Neural cell (in vitro differentiated cells): ENCODE measurements at regions not wholly inside any gene's neighbourhood (a gene's known extent, or its start where the extent isn't known, plus 50 kb on each side); places are given as distances from the start of the nearest gene placed in this dataset.
A peak's percentile ranks its signal among the peaks of the same experiment; 100 is the strongest.

Experiments used
- H2AFZ ChIP-seq: fragments of 200-600, 300-800 bp; sonication (generic), shearing (Covaris generic); 2 replicates; pipeline ENCODE4 v1.6.0; 2014; ENCODE audit warnings: low read depth, mild to moderate bottlenecking, antibody characterized with exemption, low read length, moderate library complexity
- H3F3A ChIP-seq: fragments of 200-600 bp; shearing (Covaris generic); 2 replicates; pipeline ENCODE4 v1.6.1; 2016; ENCODE audit warnings: mild to moderate bottlenecking, moderate library complexity, mixed read lengths, antibody characterized with exemption, low read length; ENCODE audit not compliant: insufficient read depth, poor library complexity, severe bottlenecking
- H3K27ac ChIP-seq: fragments of 200-600, 300-800 bp; sonication (generic), shearing (Covaris generic); 2 replicates; pipeline ENCODE4 v1.5.1; 2014; ENCODE audit warnings: mild to moderate bottlenecking, low read length, moderate library complexity
- H3K27me3 ChIP-seq: fragments of 300-800, 200-600 bp; sonication (generic), shearing (Covaris generic); 2 replicates; pipeline ENCODE4 v1.6.0; 2014; ENCODE audit warnings: mild to moderate bottlenecking, low read depth, low read length, moderate library complexity; ENCODE audit not compliant: insufficient read depth
- H3K36me3 ChIP-seq: fragments of 300-800, 200-600 bp; sonication (generic), shearing (Covaris generic); 2 replicates; pipeline ENCODE4 v1.5.1; 2014; ENCODE audit warnings: mild to moderate bottlenecking, antibody characterized with exemption, low read length, moderate library complexity; ENCODE audit not compliant: insufficient read depth
- H3K4me2 ChIP-seq: fragments of 300-800, 200-600 bp; sonication (generic), shearing (Covaris generic); 2 replicates; pipeline ENCODE4 v1.6.0; 2014; ENCODE audit warnings: mild to moderate bottlenecking, low read length
- H3K4me3 ChIP-seq: fragments of 300-800, 200-600 bp; sonication (generic), shearing (Covaris generic); 2 replicates; pipeline ENCODE4 v1.5.1; 2014; ENCODE audit warnings: mild to moderate bottlenecking, low read length, moderate library complexity
- H3K79me2 ChIP-seq: fragments of 200-600 bp; shearing (Covaris generic); replicated peaks from 2 replicates; pipeline ENCODE4 v1.6.0; 2014; ENCODE audit warnings: mild to moderate bottlenecking, low read length, moderate library complexity; ENCODE audit not compliant: insufficient read depth
- H3K9ac ChIP-seq: fragments of 300-800, 200-600 bp; sonication (generic), shearing (Covaris generic); 2 replicates; pipeline ENCODE4 v1.6.1; 2016; ENCODE audit warnings: mild to moderate bottlenecking, low read length, mixed read lengths
- H3K9me2 ChIP-seq: fragments of 200-600 bp; shearing (Covaris generic); 2 replicates; pipeline ENCODE4 v1.6.1; 2016; ENCODE audit warnings: mild to moderate bottlenecking, low read length, mixed read lengths; ENCODE audit not compliant: insufficient read depth
- H3K9me3 ChIP-seq: fragments of 200-600, 300-800 bp; sonication (generic), shearing (Covaris generic); 2 replicates; pipeline ENCODE4 v1.6.1; 2016; ENCODE audit warnings: mild to moderate bottlenecking, mixed run types, low read length, moderate library complexity, mixed read lengths
- H4K20me1 ChIP-seq: fragments of 200-600 bp; shearing (Covaris generic); 2 replicates; pipeline ENCODE4 v1.6.1; 2016; ENCODE audit warnings: mild to moderate bottlenecking, mixed run types; ENCODE audit not compliant: insufficient read depth
- EP300 ChIP-seq: fragments of 450-650 bp; conservative IDR thresholded peaks from 2 replicates; pipeline ENCODE4 v1.6.1; 2014; ENCODE audit warnings: antibody characterized with exemption, mild to moderate bottlenecking, moderate library complexity; ENCODE audit not compliant: poor library complexity, severe bottlenecking
- POLR2AphosphoS5 ChIP-seq: IDR thresholded peaks from 2 replicates; pipeline ENCODE4 v1.6.1; 2012
- TF ChIP-seq, protein P1 (sequence below): IDR thresholded peaks from 2 replicates; pipeline ENCODE4 v1.6.1; 2012; ENCODE audit warnings: borderline replicate concordance

DNA sequence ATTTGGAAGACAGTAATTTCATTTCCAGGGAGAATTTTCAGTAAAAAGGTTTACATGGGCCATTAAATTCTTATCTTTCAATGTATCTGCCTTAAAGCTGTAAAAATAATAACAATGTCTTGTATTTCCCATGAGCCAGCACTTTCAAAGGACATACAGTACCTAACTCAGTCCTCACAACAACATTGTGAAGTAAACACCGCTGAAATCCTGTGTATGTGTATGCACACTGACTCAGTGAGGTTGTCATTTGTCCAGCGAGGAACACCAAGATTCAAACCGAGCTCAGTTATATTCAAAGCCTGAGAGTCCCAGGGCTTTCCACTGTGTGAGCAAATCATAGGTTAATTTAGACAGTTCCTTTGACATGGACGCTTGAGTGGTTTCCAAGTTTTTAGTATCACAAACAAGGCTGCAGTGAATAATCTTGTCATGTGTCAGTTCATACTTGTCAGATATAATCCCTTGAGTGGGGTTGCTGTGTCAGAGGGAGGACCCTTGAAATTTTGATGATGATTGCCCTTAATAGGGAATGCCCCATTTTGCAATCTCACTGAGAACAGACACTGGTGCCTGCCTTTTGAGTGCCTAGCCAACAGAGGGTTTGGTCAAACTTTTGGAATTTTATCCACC, 50.0 kb upstream of the SLC22A23 start:
- H3K4me3 ChIP-seq, result peak overlapping the region; percentile 16
- no peaks in the 10 kb centered on the region for H3K79me2 ChIP-seq
- no peaks in the 10 kb centered on the region for H4K20me1 ChIP-seq
- H3K27me3 ChIP-seq, result no peaks in the 10 kb centered on the region
- no peaks in the 10 kb centered on the region for H3K9me3 ChIP-seq
- no peaks in the 10 kb centered on the region for H3K9me2 ChIP-seq
- no peak overlapping the region for H2AFZ ChIP-seq
- H3K4me2 ChIP-seq, result peak overlapping the region; percentile 32
- H3K9ac ChIP-seq, result no peak overlapping the region
- peak; percentile 90 for TF ChIP-seq EP300
- TF ChIP-seq, protein P1, sequence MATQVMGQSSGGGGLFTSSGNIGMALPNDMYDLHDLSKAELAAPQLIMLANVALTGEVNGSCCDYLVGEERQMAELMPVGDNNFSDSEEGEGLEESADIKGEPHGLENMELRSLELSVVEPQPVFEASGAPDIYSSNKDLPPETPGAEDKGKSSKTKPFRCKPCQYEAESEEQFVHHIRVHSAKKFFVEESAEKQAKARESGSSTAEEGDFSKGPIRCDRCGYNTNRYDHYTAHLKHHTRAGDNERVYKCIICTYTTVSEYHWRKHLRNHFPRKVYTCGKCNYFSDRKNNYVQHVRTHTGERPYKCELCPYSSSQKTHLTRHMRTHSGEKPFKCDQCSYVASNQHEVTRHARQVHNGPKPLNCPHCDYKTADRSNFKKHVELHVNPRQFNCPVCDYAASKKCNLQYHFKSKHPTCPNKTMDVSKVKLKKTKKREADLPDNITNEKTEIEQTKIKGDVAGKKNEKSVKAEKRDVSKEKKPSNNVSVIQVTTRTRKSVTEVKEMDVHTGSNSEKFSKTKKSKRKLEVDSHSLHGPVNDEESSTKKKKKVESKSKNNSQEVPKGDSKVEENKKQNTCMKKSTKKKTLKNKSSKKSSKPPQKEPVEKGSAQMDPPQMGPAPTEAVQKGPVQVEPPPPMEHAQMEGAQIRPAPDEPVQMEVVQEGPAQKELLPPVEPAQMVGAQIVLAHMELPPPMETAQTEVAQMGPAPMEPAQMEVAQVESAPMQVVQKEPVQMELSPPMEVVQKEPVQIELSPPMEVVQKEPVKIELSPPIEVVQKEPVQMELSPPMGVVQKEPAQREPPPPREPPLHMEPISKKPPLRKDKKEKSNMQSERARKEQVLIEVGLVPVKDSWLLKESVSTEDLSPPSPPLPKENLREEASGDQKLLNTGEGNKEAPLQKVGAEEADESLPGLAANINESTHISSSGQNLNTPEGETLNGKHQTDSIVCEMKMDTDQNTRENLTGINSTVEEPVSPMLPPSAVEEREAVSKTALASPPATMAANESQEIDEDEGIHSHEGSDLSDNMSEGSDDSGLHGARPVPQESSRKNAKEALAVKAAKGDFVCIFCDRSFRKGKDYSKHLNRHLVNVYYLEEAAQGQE, result no peak
- TF ChIP-seq POLR2AphosphoS5, result peak; percentile 66
- H3K36me3 ChIP-seq, result no peaks in the 10 kb centered on the region
- H3F3A ChIP-seq, result no peaks in the 10 kb centered on the region
- peak overlapping the region; percentile 26 for H3K27ac ChIP-seq
